OCI-LY1 (cell line): ENCODE measurements at regions not wholly inside any gene's neighbourhood (a gene's known extent, or its start where the extent isn't known, plus 50 kb on each side); places are given as distances from the start of the nearest gene placed in this dataset.

Experiments used
- EZH2 ChIP-seq: fragments of 200-600 bp; sonication (generic), shearing (Covaris generic); IDR thresholded peaks from 2 replicates; pipeline ENCODE4 v1.8.0; 2017; ENCODE audit warnings: borderline replicate concordance, mixed run types, mild to moderate bottlenecking, antibody characterized with exemption, low read length, moderate library complexity, mixed read lengths
- TF ChIP-seq, protein P1 (sequence below): fragments of 200-600 bp; sonication (generic), shearing (Covaris generic); IDR thresholded peaks from 2 replicates; pipeline ENCODE4 v1.5.1; 2017; ENCODE audit warnings: mild to moderate bottlenecking, antibody characterized with exemption, low read length, moderate library complexity, mixed read lengths

DNA sequence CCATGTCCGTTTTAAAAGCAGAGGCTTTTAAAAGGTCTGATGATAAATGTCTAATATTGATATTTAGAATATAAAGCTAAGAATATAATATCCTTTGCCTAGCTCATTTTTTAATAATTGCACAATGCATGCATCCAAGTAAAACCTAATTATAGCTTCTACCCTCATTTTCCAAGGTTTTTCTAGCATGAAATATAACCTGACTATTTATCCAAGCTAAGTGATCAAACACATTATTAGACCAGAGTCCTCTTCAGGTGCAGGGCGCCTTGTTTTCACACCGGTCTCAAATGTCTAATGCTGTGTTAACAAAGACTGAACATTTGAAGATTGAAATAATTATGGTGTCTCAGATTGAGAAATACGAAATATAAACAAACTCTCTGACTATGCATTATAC is 648.9 kb upstream of the CXADR start:
- TF ChIP-seq, protein P1, sequence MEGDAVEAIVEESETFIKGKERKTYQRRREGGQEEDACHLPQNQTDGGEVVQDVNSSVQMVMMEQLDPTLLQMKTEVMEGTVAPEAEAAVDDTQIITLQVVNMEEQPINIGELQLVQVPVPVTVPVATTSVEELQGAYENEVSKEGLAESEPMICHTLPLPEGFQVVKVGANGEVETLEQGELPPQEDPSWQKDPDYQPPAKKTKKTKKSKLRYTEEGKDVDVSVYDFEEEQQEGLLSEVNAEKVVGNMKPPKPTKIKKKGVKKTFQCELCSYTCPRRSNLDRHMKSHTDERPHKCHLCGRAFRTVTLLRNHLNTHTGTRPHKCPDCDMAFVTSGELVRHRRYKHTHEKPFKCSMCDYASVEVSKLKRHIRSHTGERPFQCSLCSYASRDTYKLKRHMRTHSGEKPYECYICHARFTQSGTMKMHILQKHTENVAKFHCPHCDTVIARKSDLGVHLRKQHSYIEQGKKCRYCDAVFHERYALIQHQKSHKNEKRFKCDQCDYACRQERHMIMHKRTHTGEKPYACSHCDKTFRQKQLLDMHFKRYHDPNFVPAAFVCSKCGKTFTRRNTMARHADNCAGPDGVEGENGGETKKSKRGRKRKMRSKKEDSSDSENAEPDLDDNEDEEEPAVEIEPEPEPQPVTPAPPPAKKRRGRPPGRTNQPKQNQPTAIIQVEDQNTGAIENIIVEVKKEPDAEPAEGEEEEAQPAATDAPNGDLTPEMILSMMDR: no peak
- no peak for TF ChIP-seq EZH2
